ENCODE measurements at regions not wholly inside any gene's neighbourhood (a gene's known extent, or its start where the extent isn't known, plus 50 kb on each side); places are given as distances from the start of the nearest gene placed in this dataset.

- no peak for TF ChIP-seq ZNF335 (tag by site-specific recombination; conservative IDR thresholded peaks at IDR 0.05)
- TF ChIP-seq ZNF830 (tag by site-specific recombination; IDR thresholded peaks at IDR 0.05; ENCODE audit: low read depth): no peak
- TF ChIP-seq ZNF600 (tag by site-specific recombination; IDR thresholded peaks at IDR 0.05): no peak
- no peak for TF ChIP-seq ZNF19 (tag by site-specific recombination; IDR thresholded peaks at IDR 0.05; ENCODE audit: low read depth)
- no peak for TF ChIP-seq MEIS1 (CRISPR knock-in tag; IDR thresholded peaks at IDR 0.05; ENCODE audit: borderline replicate concordance)
- no peak for TF ChIP-seq SETDB1 (IDR thresholded peaks at IDR 0.05; ENCODE audit: insufficient read length, low read length)
- no peak for TF ChIP-seq GLI2 (tag by site-specific recombination; IDR thresholded peaks at IDR 0.05; ENCODE audit: borderline replicate concordance, low read depth)
- TF ChIP-seq CTCF (tag by site-specific recombination; IDR thresholded peaks at IDR 0.05): no peak
- TF ChIP-seq ZNF530 (tag by site-specific recombination; IDR thresholded peaks at IDR 0.05; ENCODE audit: low read depth): no peak
- no peak for TF ChIP-seq ZBTB44 (tag by site-specific recombination; IDR thresholded peaks at IDR 0.05)
- no peak for TF ChIP-seq ZNF747 (tag by site-specific recombination; IDR thresholded peaks at IDR 0.05)
- TF ChIP-seq ZIC2 (tag by site-specific recombination; IDR thresholded peaks at IDR 0.05): no peak
- no peak for TF ChIP-seq ZNF544 (tag by site-specific recombination; IDR thresholded peaks at IDR 0.05)
These were observed 659.1 kb downstream of the TDRD15 start for GRCh38 chr2:21782866-21783265.

All from HEK293 (cell line).